GM12878 (cell line): ENCODE measurements at regions not wholly inside any gene's neighbourhood (a gene's known extent, or its start where the extent isn't known, plus 50 kb on each side); places are given as distances from the start of the nearest gene placed in this dataset.

ENCODE experiments used
- ATAC-seq: fragments of 200-7000 bp; cut with Tn5 transposase; 3 replicates; pipeline ENCODE4 v1.9.1; 2020; ENCODE audit warnings: mild to moderate bottlenecking, moderate library complexity
- BruUV-seq: library from RNA; stranded (reverse); fragments of 400-500 nt; replicated peaks from 2 replicates; lab custom pipeline; 2021; lab: Mats Ljungman, UMichigan
- CTCF ChIA-PET: fragments of 300-600 bp; sonication (Branson Sonifier 250); formaldehyde crosslinking; extraction: SDS; loops from one replicate; lab custom pipeline; 2021; ENCODE audit warnings: inconsistent platforms; lab: Yijun Ruan, JAX
- POLR2A ChIA-PET: fragments of 350-600 bp; formaldehyde crosslinking; extraction: SDS; loops from one replicate; lab custom pipeline; 2021; ENCODE audit warnings: inconsistent platforms; lab: Charles Lee
- RAD21 ChIA-PET: fragments of 300-600 bp; sonication (Branson Sonifier 250); formaldehyde crosslinking; loops from one replicate; lab custom pipeline; 2023; ENCODE audit warnings: antibody characterized with exemption; ENCODE audit not compliant: unreplicated experiment; lab: Charles Lee
- SMC1A ChIA-PET: fragments of 300-600 bp; sonication (Branson Sonifier 250); formaldehyde crosslinking; loops from one replicate; lab custom pipeline; 2023; ENCODE audit not compliant: unreplicated experiment, uncharacterized antibody; lab: Charles Lee
- DNase-seq: peaks from one replicate; pipeline ENCODE4 v3.0.0-alpha.2; 2011; ENCODE audit warnings: low read depth, low spot score
- FAIRE-seq: peaks from 3 replicates; lab custom pipeline; 2011; peaks lifted over from hg19 to GRCh38; lab: Jason Lieb, UNC
- H2AFZ ChIP-seq: 2 replicates; pipeline ENCODE4 v1.6.0; 2011; ENCODE audit warnings: low read depth, low read length, control low read depth; ENCODE audit not compliant: control insufficient read depth
- H3K27ac ChIP-seq: 2 replicates; pipeline ENCODE4 v1.5.1; 2011; ENCODE audit warnings: control low read depth; ENCODE audit not compliant: control insufficient read depth, insufficient read depth
- H3K27me3 ChIP-seq, 2 experiments: replicated peaks in 1 of 2; 2 replicates each; pipeline versions ENCODE4 v1.6.0 to v1.6.1; 2011; ENCODE audit warnings: low read length in 1 of 2; ENCODE audit not compliant: control insufficient read depth in 2 of 2, insufficient read depth in 2 of 2
- H3K36me3 ChIP-seq, 2 experiments: 2 replicates each; pipeline ENCODE4 v1.5.1; 2011; ENCODE audit warnings: low read length in 1 of 2; ENCODE audit not compliant: control insufficient read depth in 2 of 2, insufficient read depth in 2 of 2
- H3K4me1 ChIP-seq: 2 replicates; pipeline ENCODE4 v1.6.1; 2011; ENCODE audit warnings: mild to moderate bottlenecking, low read length, moderate library complexity, mixed read lengths; ENCODE audit not compliant: control insufficient read depth, insufficient read depth
- H3K4me2 ChIP-seq: 2 replicates; pipeline ENCODE4 v1.6.0; 2011; ENCODE audit warnings: control low read depth; ENCODE audit not compliant: control insufficient read depth, insufficient read depth
- H3K4me3 ChIP-seq: fragments of 200-600 bp; sonication (generic); 2 replicates; pipeline ENCODE4 v1.5.1; 2016
- H3K79me2 ChIP-seq: 2 replicates; pipeline ENCODE4 v1.6.0; 2011; ENCODE audit warnings: low read length; ENCODE audit not compliant: control insufficient read depth, insufficient read depth
- H3K9ac ChIP-seq: 2 replicates; pipeline ENCODE4 v1.8.0; 2011; ENCODE audit warnings: low read length, control low read depth, mixed read lengths; ENCODE audit not compliant: control insufficient read depth, insufficient read depth
- H3K9me3 ChIP-seq: replicated peaks from 3 replicates; pipeline ENCODE4 v1.5.1; 2011; ENCODE audit warnings: mild to moderate bottlenecking, low read length; ENCODE audit not compliant: control insufficient read depth, insufficient read depth
- H4K20me1 ChIP-seq: 2 replicates; pipeline ENCODE4 v1.6.0; 2011; ENCODE audit not compliant: control insufficient read depth, insufficient read depth
- BHLHE40 ChIP-seq, 2 experiments: fragments of 450-650 bp in 1 of 2; IDR thresholded peaks; 2 replicates each; pipeline ENCODE4 v1.6.1; 2011 to 2017; ENCODE audit warnings: low read depth in 2 of 2, borderline replicate concordance in 1 of 2, improper control_type of control experiment in 1 of 2, low read length in 1 of 2, mild to moderate bottlenecking in 1 of 2
- CHD4 ChIP-seq: fragments of 200-600 bp; sonication (generic); IDR thresholded peaks from 2 replicates; pipeline ENCODE4 v1.6.1; 2016; ENCODE audit warnings: mild to moderate bottlenecking
- EED ChIP-seq: sonication (generic); IDR thresholded peaks from 2 replicates; pipeline ENCODE4 v1.6.1; 2016; ENCODE audit warnings: antibody characterized with exemption, low read depth
- HCFC1 ChIP-seq: fragments of 150-350 bp; IDR thresholded peaks from 2 replicates; pipeline ENCODE4 v1.6.1; 2014; ENCODE audit warnings: low read length
- LARP7 ChIP-seq: fragments of 450-650 bp; IDR thresholded peaks from 2 replicates; pipeline ENCODE4 v1.6.1; 2017; ENCODE audit warnings: mild to moderate bottlenecking
- MXI1 ChIP-seq: fragments of 150-350 bp; IDR thresholded peaks from 2 replicates; pipeline ENCODE4 v1.6.1; 2011; ENCODE audit warnings: low read depth, mild to moderate bottlenecking, inconsistent platforms, low read length, improper control_type of control experiment
- NFYB ChIP-seq: IDR thresholded peaks from 2 replicates; pipeline ENCODE4 v1.6.1; 2011; ENCODE audit warnings: low read depth, mild to moderate bottlenecking, low read length, improper control_type of control experiment, moderate library complexity; ENCODE audit not compliant: insufficient read depth
- SMAD5 ChIP-seq: IDR thresholded peaks from 2 replicates; pipeline ENCODE4 v1.6.1; 2016; ENCODE audit warnings: antibody characterized with exemption, low read depth
- STAT1 ChIP-seq: fragments of 450-650 bp; conservative IDR thresholded peaks from 2 replicates; pipeline ENCODE4 v1.6.1; 2014; ENCODE audit warnings: antibody characterized with exemption, mild to moderate bottlenecking
- SUZ12 ChIP-seq: fragments of 200-600 bp; sonication (generic); IDR thresholded peaks from one replicate; pipeline ENCODE4 v1.6.1; 2018; ENCODE audit warnings: antibody characterized with exemption, mild to moderate bottlenecking; ENCODE audit not compliant: unreplicated experiment
- ZBTB4 ChIP-seq: fragments of 450-650 bp; formaldehyde crosslinking; IDR thresholded peaks from 2 replicates; pipeline ENCODE4 v1.4.0; 2022; ENCODE audit warnings: mild to moderate bottlenecking, moderate library complexity
- ZNF687 ChIP-seq: fragments of 450-650 bp; IDR thresholded peaks from 2 replicates; pipeline ENCODE4 v1.6.1; 2017; ENCODE audit warnings: mild to moderate bottlenecking, moderate library complexity
- WGBS: methylation state at CpG from one replicate; pipeline ENCODE4 v1.1.6; 2016; ENCODE audit warnings: low lambda C conversion rate; ENCODE audit not compliant: insufficient replicate concordance, insufficient coverage; ENCODE audit errors: missing lambda C conversion rate; 5-methylcytosine and 5-hydroxymethylcytosine counted together
- in situ Hi-C: fragments of 300-500 bp; cut with MboI; formaldehyde crosslinking; loops from 9 replicates; pipeline ENCODE4 v1.14.3; 2018; ENCODE audit warnings: mixed read lengths
- intact Hi-C: fragments of 100-400 bp; cut with micrococcal nuclease; formaldehyde crosslinking; loops from one replicate; pipeline ENCODE4 v1.14.2; 2022; ENCODE audit not compliant: unreplicated experiment

GRCh38 chr1:60937720-60938119 is 144.6 kb upstream of the NFIA start:
- RAD21 ChIA-PET, result no interaction called here
- no peak overlapping the region for H2AFZ ChIP-seq
- FAIRE-seq, result no peak

More at GRCh38 chr1:60937720-60938119, 144.6 kb upstream of the NFIA start:
- DNase-seq (no peak), ATAC-seq (no peak)
- Histone ChIP-seq H3K4me1 (no peaks in the 10 kb centered on the region), H3K9me3 (no peaks in the 10 kb centered on the region), H3K79me2 (no peaks in the 10 kb centered on the region), H3K27ac (no peak overlapping the region), H3K4me2 (no peak overlapping the region), H4K20me1 (no peaks in the 10 kb centered on the region), H3K36me3 (no peaks in the 10 kb centered on the region), H3K4me3 (no peak overlapping the region), H3K9ac (no peak overlapping the region), H3K27me3 (0 out of 4 replicates have a peak, but pooled peaks cover 0 to 3% of the 10 kb centered on the region in 2 experiments)
- POLR2A ChIA-PET, result no interaction called here
- SMC1A ChIA-PET, result no interaction called here
- intact Hi-C loops, result no loop called here
- TF ChIP-seq CHD4, result no peak
- TF ChIP-seq ZNF687, result no peak
- TF ChIP-seq STAT1, result no peak
- TF ChIP-seq BHLHE40 (IDR thresholded peaks at IDR 0.05; ENCODE audit: borderline replicate concordance in 1 of 2, low read depth in 2 of 2, low read length in 1 of 2), result no peak
- no peak for TF ChIP-seq SMAD5
- TF ChIP-seq LARP7, result no peak
- TF ChIP-seq EED, result no peak
- TF ChIP-seq HCFC1, result no peak
- no peak for TF ChIP-seq MXI1
- TF ChIP-seq NFYB, result no peak
- TF ChIP-seq ZBTB4 (CRISPR knock-in tag), result no peak
- no peak for TF ChIP-seq SUZ12
- 9% methylated on average over 5 of the region's 5 CpGs for WGBS
- in situ Hi-C loops, result no loop called here
- CTCF ChIA-PET, result no interaction called here
- no TSS peak for BruUV-seq
